Activated gamma-delta T cell treated with Interleukin-2 at 50 U/mL for 16 hours (primary cell): ENCODE measurements at regions not wholly inside any gene's neighbourhood (a gene's known extent, or its start where the extent isn't known, plus 50 kb on each side); places are given as distances from the start of the nearest gene placed in this dataset.
"Not testable (repeated sequence)": the region's sequence is repeated elsewhere in the genome, so short reads cannot be mapped to it uniquely, and the experiment has no call there.

ENCODE experiments used
- DNase-seq: peaks from one replicate; pipeline ENCODE4 v3.0.0-alpha.2; 2020

DNA sequence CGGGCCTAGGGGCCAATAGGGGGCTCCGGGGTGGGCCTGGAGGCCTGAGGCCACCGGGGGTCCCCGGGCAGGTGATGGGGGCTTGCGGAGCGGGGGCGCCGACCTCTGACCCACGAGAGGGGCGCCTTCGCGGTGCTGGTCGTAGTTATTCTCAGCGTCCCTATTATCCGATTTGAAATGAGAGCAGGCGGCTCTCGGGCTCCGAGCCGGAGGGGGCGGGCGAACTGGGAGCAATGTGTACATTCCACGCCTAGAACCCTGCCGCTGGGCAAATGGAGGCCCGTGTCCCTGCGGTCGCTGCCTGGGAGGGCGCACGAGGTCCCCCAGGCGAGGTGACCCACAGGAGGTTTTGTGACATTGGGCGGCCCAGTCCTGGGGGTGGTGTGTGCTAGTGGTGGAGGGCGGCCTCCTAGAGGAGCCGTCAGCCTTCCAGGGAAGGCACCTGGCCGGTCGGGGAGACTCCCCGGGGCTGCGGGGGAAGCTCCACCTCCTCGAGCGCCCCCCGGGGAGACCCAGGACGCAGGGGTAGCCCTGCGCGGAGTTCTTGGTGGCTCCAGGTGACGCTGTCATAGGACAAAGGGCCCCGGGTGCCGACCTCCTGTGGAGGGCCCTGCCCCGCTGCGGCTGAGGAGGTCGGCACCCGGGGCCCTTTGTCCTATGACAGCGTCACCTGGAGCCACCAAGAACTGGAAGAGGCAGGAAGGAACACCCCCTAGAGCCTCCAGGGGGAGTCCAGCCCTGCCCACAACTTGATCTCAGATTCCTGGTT is 102.6 kb upstream of the PRKX start:
- peak; percentile 22 for DNase-seq

DNA sequence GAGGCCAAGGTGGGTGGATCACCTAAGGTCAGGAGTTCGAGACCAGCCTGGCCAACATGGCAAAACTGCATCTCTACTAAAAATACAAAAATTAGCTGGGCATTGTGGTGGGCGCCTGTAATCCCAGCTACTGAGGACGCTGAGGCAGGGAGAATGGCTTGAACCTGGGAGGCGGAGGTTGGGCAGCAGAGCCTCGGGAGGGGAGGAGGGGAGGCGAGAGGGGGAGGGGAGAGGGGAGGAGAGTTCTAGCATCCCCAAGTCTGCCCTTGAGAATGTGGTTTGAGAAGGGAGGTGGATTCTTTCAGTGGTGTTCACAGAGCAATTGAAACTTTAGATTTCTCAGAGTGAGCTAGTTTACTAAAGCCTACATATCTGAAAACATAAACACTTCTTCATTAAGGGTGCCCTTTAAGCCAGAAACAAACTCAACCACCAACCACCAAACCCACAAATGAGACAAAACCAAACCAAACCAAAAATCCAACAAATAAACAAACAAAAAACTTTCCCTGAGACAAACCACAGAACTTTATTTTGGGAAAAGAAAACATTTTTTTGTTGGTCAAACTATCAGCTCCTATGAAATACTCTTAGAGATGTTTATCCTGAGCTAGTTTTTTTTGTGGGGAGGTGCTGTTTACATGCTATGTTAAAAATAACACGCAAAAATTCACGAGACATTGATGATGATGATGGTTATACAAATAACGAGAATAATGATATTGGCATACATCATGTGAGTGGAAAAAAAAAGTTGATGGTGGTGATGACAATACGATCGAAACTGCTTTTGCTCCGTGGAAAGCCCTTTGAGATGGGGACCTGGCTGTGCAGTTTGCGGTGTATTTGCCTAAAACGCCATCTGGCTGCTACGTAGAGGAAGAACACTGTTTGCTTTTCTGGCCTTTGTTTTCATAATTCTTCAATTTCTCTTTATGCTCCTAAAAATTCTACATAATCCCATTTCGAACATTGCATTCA is 98.2 kb upstream of the PRKX start:
- peak; percentile 42 for DNase-seq

DNA sequence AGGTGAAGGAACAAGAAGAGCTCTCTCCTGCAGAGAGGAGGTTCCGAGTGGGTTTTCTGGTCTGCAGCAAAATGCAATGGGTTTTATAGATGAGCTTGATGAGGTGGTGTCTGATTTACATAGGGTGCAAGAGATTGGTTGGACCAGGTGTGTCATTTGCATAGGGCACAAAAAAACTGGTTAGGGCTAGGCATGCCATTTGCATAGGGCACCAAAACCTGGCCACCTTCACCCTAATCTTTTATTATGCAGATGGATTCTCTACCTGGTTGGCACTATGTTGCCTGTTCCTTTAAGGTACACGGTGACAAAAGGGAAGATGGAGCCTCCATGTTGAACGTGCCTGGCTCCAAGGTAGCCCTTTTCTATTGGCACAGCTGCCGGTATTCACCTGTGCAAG is 94.5 kb upstream of the PRKX start:
- DNase-seq: no peak

DNA sequence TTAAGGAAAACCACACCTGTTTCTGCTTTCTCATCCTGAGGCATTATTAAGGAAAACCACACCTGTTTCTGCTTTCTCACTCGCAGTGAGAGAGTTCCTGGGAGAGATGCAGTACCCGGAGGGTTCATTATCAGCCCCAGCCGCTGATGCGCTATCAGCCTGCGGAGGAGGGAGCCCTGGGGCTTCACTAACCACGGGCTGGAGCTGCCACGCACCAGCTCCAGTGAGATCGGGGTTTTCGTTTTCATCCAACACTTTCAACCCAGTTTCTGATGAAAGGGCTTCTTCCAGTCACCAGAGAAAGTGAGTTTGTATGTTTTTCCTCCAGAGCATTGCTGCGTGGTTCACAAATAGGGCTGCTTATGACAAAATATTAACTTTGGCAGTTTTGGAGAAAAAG is 93.2 kb upstream of the PRKX start:
- no peak for DNase-seq

DNA sequence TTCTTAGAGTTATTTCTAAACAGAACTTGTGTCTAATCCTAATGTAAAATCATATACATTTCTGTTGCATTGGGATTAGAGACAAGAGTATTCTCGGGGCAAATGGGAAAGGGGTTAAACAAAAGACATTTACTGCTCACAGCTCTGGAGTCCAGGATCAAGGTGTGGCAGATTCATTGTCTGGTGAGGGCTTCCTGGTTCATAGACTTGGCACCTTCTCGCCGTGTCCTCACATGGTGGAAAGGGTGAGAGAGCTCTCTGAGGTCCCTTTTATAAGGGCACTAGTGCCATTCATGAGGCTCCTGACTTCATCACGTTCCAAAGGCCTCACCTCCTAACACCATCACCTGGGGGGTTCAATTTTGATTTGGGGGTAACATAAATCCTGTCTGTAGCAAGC is 90.3 kb upstream of the PRKX start:
- DNase-seq: no peak

DNA sequence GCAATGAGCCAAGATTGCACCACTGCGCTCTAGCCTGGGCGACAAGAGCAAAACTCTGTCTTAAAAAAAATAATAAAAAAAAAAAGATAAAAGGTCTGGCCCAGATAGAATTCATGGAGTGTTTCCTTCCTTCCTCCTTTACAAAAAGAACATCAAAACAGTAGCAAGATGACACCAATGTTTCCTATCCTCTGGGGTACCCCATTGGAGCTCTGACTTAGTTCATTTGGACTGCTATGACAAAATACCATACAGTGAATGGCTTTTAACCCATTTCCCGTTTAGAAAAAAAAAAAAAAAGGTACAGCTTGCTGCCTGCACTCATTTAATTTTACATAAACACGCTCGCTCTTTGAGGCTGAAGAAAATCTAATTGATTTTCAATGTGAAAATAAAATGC is 89.9 kb upstream of the PRKX start:
- DNase-seq: no peak

DNA sequence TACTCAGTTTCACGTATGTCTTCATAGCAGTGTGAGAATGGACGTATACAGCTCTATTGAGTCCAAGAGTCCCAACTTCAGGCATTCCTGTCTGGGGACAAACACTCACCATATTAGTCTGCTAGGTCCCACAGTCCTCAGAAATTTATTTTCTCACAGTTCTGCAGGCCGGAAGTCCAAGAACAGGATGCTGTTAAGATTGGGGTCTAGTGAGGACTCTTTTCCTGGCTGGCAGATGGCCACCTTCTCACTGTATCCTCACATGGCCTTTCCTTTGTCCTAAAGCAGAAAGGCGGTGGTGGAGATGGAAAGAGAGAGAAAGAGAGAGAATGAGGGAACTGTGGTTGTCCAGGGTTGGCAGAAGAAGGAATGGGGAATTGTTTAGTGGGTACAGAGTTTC is 82.0 kb upstream of the PRKX start:
- DNase-seq: not testable (repeated sequence)

DNA sequence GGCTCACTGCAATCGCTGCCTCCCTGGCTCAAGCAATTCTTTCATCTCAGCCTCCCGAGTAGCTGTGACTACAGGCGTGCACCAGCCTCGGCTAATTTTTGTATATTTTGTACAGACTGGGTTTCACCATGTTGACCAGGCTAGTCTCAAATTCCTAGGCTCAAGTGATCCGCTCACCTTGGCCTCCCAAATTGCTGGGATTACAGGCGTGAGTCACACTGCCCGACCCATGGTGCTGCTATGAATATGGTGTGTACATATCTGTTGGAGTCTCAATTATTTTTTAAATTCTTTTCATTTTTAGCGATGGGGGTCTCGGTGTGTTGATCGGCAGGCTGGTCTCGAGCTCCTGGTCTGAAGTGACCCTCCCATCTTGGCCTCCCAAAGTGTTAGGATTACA is 78.0 kb upstream of the PRKX start:
- DNase-seq: no peak

DNA sequence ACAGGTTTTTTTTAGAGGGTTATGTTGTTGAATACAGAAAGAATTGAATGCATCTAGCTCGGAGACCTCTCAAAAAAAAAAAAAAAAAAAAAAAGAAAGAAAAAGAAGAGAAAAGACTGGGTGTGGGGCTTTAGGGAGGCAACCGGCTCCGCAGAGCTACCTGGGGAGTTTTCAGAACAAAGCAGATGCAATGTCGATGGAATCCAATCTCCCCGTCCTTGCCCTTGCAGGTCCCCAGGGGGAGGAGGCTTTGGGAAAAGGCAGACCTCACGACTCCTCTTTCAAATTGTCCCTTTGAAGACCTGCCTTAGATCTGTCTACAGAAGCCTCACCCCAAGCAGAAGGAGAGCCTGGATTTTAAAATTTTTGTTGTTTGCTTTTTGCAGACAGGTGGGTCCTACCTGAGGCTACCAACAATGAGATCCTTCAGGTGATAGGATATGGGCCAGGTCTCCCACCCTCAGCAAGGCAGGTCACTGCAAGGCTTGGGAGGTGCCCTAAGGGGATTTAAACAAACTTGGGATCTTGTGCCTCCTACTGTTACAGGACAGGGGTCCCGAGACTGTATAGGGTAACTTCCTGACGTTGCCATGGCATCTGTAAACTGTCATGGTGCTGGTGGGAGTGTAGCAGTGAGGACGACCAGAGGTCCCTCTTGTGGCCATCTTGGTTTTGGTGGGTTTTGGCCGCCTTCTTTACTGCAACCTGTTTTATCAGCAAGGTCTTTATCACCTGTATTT is 75.2 kb upstream of the PRKX start:
- peak; percentile 8 for DNase-seq

DNA sequence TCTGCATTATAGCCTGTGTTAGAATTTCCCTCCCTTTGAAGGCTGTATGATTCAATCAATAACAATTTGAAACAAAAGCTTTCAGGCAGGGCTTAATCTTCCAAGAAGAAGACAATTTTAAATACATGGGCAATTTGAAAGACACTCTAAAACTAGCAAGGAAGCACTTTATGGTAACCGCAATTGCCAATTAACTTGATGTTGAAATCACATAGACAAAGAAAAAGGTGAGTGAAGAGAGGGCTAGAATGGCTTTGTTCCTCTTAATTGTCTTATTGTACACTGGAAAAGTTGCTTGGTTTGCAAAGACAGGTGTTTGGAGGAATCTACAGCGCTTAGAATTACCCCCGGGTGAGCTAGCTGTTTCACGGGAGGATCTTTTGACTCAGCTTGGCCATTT is 74.4 kb upstream of the PRKX start:
- no peak for DNase-seq

DNA sequence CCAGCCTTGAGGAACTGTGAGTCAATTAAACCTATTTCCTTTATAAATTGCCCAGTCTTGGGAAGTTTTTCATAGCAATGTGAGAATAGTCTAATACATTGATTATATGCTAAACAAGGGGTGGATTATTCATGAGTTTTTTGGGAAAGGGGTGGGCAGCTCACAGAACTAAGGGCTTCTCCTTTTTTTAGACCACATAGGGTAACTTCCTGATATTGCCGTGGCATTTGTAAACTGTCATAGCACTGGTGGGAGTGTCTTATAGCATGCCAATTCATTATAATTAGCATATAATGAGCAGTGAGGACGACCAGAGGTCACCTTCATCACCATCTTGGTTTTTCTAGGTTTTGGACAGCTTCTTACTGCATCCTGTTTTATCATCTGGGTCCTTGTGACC is 72.4 kb upstream of the PRKX start:
- not testable (repeated sequence) for DNase-seq

DNA sequence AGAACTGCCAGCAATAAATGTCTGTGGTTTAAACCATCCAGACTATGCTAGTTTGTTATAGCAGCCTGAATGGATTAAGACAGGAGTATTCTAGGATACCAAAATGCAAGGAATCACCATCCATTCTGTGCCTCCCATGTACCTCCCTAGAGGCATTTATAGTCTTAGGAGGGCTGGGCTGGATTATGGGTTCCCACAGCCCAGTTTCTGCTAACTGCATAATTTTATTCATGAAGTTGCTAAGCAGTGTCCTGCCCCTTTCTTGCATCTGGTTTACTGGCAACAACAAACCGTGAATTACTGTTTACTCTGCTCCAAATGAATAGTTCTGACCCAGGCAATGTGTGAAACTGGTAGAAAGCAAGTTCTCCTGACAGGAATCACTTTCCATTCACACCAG is 67.1 kb upstream of the PRKX start:
- DNase-seq: no peak

DNA sequence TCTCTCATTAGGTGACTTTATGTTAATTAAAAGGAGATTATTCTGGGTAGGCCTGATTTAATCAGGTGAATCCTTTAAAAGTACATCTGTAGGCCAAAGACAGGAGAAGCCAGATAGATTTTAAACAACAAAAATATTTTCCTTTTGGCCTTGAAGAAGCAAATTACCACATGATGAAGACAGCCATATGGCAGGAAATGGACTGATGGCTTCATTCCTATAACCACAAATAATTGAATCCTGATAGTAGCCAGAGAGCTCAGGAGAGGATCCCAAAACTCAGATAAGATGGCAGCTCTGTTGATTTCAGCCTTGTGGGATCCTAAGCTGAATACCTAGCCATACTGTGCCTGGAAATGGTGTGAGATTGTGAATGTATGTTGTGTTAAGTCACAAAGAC is 66.1 kb upstream of the PRKX start:
- no peak for DNase-seq

DNA sequence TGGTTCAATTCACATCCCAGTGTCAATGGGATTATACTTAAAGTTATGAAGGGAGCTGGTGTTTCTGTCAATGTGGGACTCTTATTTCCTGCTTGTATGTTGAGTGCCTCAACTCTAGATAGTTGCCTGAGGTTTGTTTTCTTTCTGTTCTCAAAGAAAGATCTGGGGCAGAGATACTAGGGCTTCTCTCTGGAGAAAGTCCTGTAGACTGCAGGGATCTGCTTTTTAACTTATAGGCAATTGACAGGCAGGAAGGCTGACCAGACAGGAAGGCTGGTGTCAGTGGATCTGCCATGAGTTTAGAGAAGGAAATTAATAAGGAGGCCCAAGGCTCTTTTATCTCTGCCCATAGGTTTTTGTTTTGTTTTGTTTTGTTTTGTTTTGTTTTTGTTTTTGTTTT is 64.0 kb upstream of the PRKX start:
- DNase-seq: no peak

DNA sequence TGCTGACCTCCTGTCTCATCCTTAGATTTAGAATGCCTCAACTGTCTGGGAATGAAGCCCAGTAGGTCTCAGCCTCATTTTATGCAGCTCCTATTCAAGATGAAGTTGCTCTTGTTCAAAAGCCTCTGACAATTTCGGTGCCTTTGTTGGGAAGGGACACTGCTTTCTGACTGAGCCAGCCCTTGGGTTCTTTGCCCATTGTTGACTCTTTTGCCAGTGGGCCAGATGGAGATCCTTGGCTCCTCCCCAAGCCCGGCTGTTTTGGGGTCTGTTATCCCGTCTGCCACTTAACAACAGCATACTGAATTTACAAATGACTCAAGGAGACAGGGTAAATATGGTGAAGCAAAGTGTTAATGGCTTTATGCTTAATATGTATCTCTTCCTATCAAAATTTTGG is 58.3 kb upstream of the PRKX start:
- DNase-seq: no peak

DNA sequence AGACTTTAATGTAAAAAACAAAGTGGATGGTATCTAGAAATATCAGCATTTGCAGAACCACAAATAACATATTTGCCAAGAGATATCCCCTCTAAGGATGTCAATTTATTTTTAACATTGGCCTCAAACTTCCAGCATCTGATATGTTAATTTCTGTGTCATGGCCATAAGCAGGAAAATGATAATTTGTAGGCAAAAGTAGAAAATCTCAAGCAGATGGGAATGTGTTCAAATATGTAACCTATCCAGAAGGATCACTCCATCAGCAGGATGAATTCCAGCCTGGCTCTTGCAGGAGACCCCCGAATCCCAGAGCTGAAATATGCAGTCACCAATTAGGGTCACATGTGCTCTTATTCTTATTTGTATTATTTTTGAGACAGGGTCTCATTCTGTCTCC is 55.4 kb upstream of the PRKX start:
- DNase-seq: no peak
